Astrocyte (in vitro differentiated cells and primary cell): ENCODE measurements at regions not wholly inside any gene's neighbourhood (a gene's known extent, or its start where the extent isn't known, plus 50 kb on each side); places are given as distances from the start of the nearest gene placed in this dataset.

Experiments used
- DNase-seq: peaks from one replicate; pipeline ENCODE4 v3.0.0-alpha.2; 2010; ENCODE audit warnings: low read depth
- FAIRE-seq: peaks from 2 replicates; lab custom pipeline; 2011; peaks lifted over from hg19 to GRCh38; lab: Jason Lieb, UNC
- H2AFZ ChIP-seq: 2 replicates; pipeline ENCODE4 v1.6.0; 2012; ENCODE audit warnings: low read depth, low read length, inconsistent platforms
- H3K27ac ChIP-seq: 2 replicates; pipeline ENCODE4 v1.5.1; 2011; ENCODE audit warnings: low read depth, low read length, inconsistent platforms
- H3K27me3 ChIP-seq: 2 replicates; pipeline ENCODE4 v1.6.0; 2011; ENCODE audit warnings: low read length, inconsistent platforms; ENCODE audit not compliant: insufficient read depth
- H3K36me3 ChIP-seq: 2 replicates; pipeline ENCODE4 v1.5.1; 2011; ENCODE audit warnings: low read length, inconsistent platforms; ENCODE audit not compliant: insufficient read depth
- H3K4me1 ChIP-seq: 2 replicates; pipeline ENCODE4 v1.5.1; 2011; ENCODE audit warnings: low read length, inconsistent platforms; ENCODE audit not compliant: insufficient read depth
- H3K4me2 ChIP-seq: 2 replicates; pipeline ENCODE4 v1.6.0; 2012; ENCODE audit warnings: low read length, inconsistent platforms
- H3K4me3 ChIP-seq: 2 replicates; pipeline ENCODE4 v1.5.1; 2011; ENCODE audit warnings: low read depth, mild to moderate bottlenecking, low read length, inconsistent platforms; ENCODE audit not compliant: insufficient read depth
- H3K79me2 ChIP-seq: 2 replicates; pipeline ENCODE4 v1.6.0; 2012; ENCODE audit warnings: mild to moderate bottlenecking, low read length, inconsistent platforms; ENCODE audit not compliant: insufficient read depth
- H3K9ac ChIP-seq: 2 replicates; pipeline ENCODE4 v1.6.0; 2012; ENCODE audit warnings: mild to moderate bottlenecking, low read length, inconsistent platforms
- H3K9me3 ChIP-seq: 2 replicates; pipeline ENCODE4 v1.5.1; 2012; ENCODE audit warnings: low read depth, mild to moderate bottlenecking, low read length, inconsistent platforms; ENCODE audit not compliant: insufficient read depth
- H4K20me1 ChIP-seq: 2 replicates; pipeline ENCODE4 v1.6.0; 2012; ENCODE audit warnings: low read length, inconsistent platforms; ENCODE audit not compliant: insufficient read depth
- H3K27ac Mint-ChIP-seq: one replicate; pipeline ENCODE4 v1.8.0; 2021; ENCODE audit warnings: mild to moderate bottlenecking, mixed read lengths; ENCODE audit not compliant: unreplicated experiment
- H3K27me3 Mint-ChIP-seq: one replicate; pipeline ENCODE4 v1.8.0; 2021; ENCODE audit warnings: low read depth, mixed read lengths; ENCODE audit not compliant: unreplicated experiment
- H3K36me3 Mint-ChIP-seq: one replicate; pipeline ENCODE4 v1.8.0; 2021; ENCODE audit warnings: low read depth, mixed read lengths; ENCODE audit not compliant: unreplicated experiment
- H3K4me1 Mint-ChIP-seq: one replicate; pipeline ENCODE4 v1.8.0; 2021; ENCODE audit warnings: low read depth, mixed read lengths; ENCODE audit not compliant: unreplicated experiment
- H3K4me3 Mint-ChIP-seq: one replicate; pipeline ENCODE4 v1.8.0; 2021; ENCODE audit warnings: mild to moderate bottlenecking, moderate library complexity, mixed read lengths; ENCODE audit not compliant: unreplicated experiment
- H3K9me3 Mint-ChIP-seq: one replicate; pipeline ENCODE4 v1.8.0; 2021; ENCODE audit warnings: mild to moderate bottlenecking, mixed read lengths; ENCODE audit not compliant: unreplicated experiment
- EZH2 ChIP-seq: IDR thresholded peaks from 2 replicates; pipeline ENCODE4 v1.6.1; 2012; ENCODE audit warnings: mild to moderate bottlenecking, low read length, inconsistent platforms; ENCODE audit not compliant: insufficient read depth
- TF ChIP-seq, protein P1 (sequence below): IDR thresholded peaks from 2 replicates; pipeline ENCODE4 v1.5.1; 2011; ENCODE audit warnings: low read depth, mild to moderate bottlenecking, inconsistent platforms, low read length, moderate library complexity; ENCODE audit not compliant: insufficient read depth

DNA sequence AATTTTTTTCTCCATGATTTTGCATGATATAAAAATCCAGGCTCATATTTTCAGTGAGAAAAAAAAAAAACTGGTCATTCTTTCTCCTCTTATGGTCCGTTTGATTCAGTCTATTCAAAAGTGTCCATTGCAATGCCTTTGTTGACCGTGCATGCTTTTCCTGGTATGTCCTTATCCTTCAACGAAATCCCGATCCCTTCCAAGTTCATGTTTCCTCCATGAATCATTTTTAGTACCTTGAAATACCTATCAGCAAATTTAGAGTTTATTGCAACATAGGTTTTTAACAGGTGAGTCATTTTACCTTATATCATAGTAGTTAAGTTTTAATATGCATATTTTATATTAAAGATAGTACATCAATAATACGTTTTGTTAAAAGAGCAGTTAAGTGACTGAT is 773.8 kb upstream of the CHD1 start:
- H3K4me1 ChIP-seq = no peaks in the 10 kb centered on the region
- H3K4me3 Mint-ChIP-seq = no peak overlapping the region
- FAIRE-seq (no peak), DNase-seq (no peak)
- H2AFZ ChIP-seq = no peak overlapping the region
- H3K4me1 Mint-ChIP-seq = no peaks in the 10 kb centered on the region
- H3K79me2 ChIP-seq = no peaks in the 10 kb centered on the region
- H3K4me3 ChIP-seq = no peak overlapping the region
- no peaks in the 10 kb centered on the region for H3K36me3 ChIP-seq
- no peaks in the 10 kb centered on the region for H3K36me3 Mint-ChIP-seq
- no peaks in the 10 kb centered on the region for H3K9me3 ChIP-seq
- H3K27me3 ChIP-seq = no peaks in the 10 kb centered on the region
- no peaks in the 10 kb centered on the region for H3K27me3 Mint-ChIP-seq
- H3K9me3 Mint-ChIP-seq = no peaks in the 10 kb centered on the region
- no peak overlapping the region for H3K9ac ChIP-seq
- H3K27ac Mint-ChIP-seq = no peak overlapping the region
- TF ChIP-seq, protein P1, sequence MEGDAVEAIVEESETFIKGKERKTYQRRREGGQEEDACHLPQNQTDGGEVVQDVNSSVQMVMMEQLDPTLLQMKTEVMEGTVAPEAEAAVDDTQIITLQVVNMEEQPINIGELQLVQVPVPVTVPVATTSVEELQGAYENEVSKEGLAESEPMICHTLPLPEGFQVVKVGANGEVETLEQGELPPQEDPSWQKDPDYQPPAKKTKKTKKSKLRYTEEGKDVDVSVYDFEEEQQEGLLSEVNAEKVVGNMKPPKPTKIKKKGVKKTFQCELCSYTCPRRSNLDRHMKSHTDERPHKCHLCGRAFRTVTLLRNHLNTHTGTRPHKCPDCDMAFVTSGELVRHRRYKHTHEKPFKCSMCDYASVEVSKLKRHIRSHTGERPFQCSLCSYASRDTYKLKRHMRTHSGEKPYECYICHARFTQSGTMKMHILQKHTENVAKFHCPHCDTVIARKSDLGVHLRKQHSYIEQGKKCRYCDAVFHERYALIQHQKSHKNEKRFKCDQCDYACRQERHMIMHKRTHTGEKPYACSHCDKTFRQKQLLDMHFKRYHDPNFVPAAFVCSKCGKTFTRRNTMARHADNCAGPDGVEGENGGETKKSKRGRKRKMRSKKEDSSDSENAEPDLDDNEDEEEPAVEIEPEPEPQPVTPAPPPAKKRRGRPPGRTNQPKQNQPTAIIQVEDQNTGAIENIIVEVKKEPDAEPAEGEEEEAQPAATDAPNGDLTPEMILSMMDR = no peak
- TF ChIP-seq EZH2 = no peak
- no peak overlapping the region for H3K4me2 ChIP-seq
- H3K27ac ChIP-seq = no peak overlapping the region
- H4K20me1 ChIP-seq = no peaks in the 10 kb centered on the region

DNA sequence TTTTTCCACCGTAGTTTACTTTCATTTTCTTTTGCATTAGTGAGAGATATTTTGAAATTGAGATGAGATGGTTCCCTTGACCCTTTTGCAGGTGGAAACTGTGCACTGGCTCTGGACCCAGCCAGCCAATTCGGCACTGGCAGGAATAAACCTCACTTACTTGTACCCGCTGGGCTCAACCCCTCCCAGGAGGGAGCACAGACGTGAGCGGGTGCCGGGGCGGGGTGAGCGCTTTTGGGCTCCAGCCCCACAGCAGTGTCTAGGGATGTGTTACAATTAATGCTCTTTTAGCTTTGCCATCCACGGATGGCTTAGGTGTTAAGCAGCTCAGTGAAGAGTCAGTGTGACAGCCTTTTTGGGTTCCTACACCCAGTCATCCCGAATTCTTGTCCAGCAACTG is 766.1 kb upstream of the CHD1 start:
- H3K4me2 ChIP-seq = no peak overlapping the region
- DNase-seq = no peak
- H3K4me1 ChIP-seq = no peaks in the 10 kb centered on the region
- H3K27me3 ChIP-seq = no peaks in the 10 kb centered on the region
- no peak overlapping the region for H3K27ac ChIP-seq
- no peaks in the 10 kb centered on the region for H3K9me3 Mint-ChIP-seq
- no peak overlapping the region for H3K4me3 ChIP-seq
- no peaks in the 10 kb centered on the region for H3K9me3 ChIP-seq
- no peaks in the 10 kb centered on the region for H3K36me3 ChIP-seq
- no peak for FAIRE-seq
- H3K9ac ChIP-seq = no peak overlapping the region
- no peak overlapping the region for H3K4me3 Mint-ChIP-seq
- H3K27me3 Mint-ChIP-seq = no peaks in the 10 kb centered on the region
- no peaks in the 10 kb centered on the region for H4K20me1 ChIP-seq
- TF ChIP-seq, protein P1 = no peak
- no peak for TF ChIP-seq EZH2
- H3K79me2 ChIP-seq = no peaks in the 10 kb centered on the region
- no peak overlapping the region for H3K27ac Mint-ChIP-seq
- H3K36me3 Mint-ChIP-seq = no peaks in the 10 kb centered on the region
- no peak overlapping the region for H2AFZ ChIP-seq
- no peaks in the 10 kb centered on the region for H3K4me1 Mint-ChIP-seq

DNA sequence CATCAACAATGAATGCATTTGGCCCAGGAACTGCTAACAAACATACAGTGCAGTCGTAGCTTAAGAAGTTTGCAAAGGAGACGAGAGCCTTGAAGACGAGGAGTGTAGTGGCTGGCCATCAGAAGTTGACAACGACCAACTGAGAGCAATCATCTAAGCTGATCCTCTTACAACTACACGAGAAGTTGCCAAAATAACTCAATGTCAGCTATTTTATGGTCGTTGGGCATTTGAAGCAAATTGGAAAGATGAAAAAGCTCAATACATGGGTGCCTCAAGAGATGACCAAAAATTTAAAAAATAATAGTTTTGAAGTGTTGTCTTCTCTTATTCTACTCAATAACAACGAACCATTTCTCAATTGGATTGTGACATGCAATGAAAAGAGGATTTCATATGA is 757.7 kb upstream of the CHD1 start:
- Mint-ChIP-seq H3K4me3 (no peak overlapping the region), H3K36me3 (no peaks in the 10 kb centered on the region), H3K27ac (no peak overlapping the region), H3K4me1 (no peaks in the 10 kb centered on the region), H3K9me3 (no peaks in the 10 kb centered on the region), H3K27me3 (no peaks in the 10 kb centered on the region)
- H3K4me2 ChIP-seq = no peak overlapping the region
- no peak for TF ChIP-seq EZH2
- TF ChIP-seq, protein P1 = no peak
- H4K20me1 ChIP-seq = no peaks in the 10 kb centered on the region
- H3K4me1 ChIP-seq = no peaks in the 10 kb centered on the region
- FAIRE-seq = no peak
- H3K9ac ChIP-seq = no peak overlapping the region
- H3K9me3 ChIP-seq = no peaks in the 10 kb centered on the region
- H3K27ac ChIP-seq = no peak overlapping the region
- H3K27me3 ChIP-seq = no peaks in the 10 kb centered on the region
- no peak overlapping the region for H2AFZ ChIP-seq
- DNase-seq = no peak
- no peaks in the 10 kb centered on the region for H3K79me2 ChIP-seq
- no peak overlapping the region for H3K4me3 ChIP-seq
- H3K36me3 ChIP-seq = no peaks in the 10 kb centered on the region
